Activated naive CD4-positive, alpha-beta T cell treated with anti-CD3 and anti-CD28 coated beads, Interleukin-2, amount 10 ng/mL, durations not matched to agents 7 days and 5 days (primary cell): ENCODE measurements at regions not wholly inside any gene's neighbourhood (a gene's known extent, or its start where the extent isn't known, plus 50 kb on each side); places are given as distances from the start of the nearest gene placed in this dataset.

Source experiments
- CTCF ChIA-PET: fragments of 350-600 bp; sonication (Branson Sonifier 250); formaldehyde crosslinking; loops from one replicate; lab custom pipeline; 2021; ENCODE audit warnings: antibody characterized with exemption; lab: Charles Lee
- DNase-seq: peaks from one replicate; pipeline ENCODE4 v3.0.0-alpha.2; 2020
- H3K27ac Mint-ChIP-seq: one replicate; pipeline ENCODE4 v1.8.0; 2021; ENCODE audit warnings: mild to moderate bottlenecking, moderate library complexity, mixed read lengths
- H3K27me3 Mint-ChIP-seq: one replicate; pipeline ENCODE4 v1.8.0; 2021; ENCODE audit warnings: mild to moderate bottlenecking, mixed read lengths
- H3K36me3 Mint-ChIP-seq: one replicate; pipeline ENCODE4 v1.8.0; 2021; ENCODE audit warnings: mixed read lengths
- H3K4me1 Mint-ChIP-seq: one replicate; pipeline ENCODE4 v1.8.0; 2021; ENCODE audit warnings: mixed read lengths
- H3K4me3 Mint-ChIP-seq: one replicate; pipeline ENCODE4 v1.8.0; 2021; ENCODE audit warnings: mild to moderate bottlenecking, moderate library complexity, mixed read lengths
- H3K9me3 Mint-ChIP-seq: one replicate; pipeline ENCODE4 v1.8.0; 2021; ENCODE audit warnings: mixed read lengths

DNA sequence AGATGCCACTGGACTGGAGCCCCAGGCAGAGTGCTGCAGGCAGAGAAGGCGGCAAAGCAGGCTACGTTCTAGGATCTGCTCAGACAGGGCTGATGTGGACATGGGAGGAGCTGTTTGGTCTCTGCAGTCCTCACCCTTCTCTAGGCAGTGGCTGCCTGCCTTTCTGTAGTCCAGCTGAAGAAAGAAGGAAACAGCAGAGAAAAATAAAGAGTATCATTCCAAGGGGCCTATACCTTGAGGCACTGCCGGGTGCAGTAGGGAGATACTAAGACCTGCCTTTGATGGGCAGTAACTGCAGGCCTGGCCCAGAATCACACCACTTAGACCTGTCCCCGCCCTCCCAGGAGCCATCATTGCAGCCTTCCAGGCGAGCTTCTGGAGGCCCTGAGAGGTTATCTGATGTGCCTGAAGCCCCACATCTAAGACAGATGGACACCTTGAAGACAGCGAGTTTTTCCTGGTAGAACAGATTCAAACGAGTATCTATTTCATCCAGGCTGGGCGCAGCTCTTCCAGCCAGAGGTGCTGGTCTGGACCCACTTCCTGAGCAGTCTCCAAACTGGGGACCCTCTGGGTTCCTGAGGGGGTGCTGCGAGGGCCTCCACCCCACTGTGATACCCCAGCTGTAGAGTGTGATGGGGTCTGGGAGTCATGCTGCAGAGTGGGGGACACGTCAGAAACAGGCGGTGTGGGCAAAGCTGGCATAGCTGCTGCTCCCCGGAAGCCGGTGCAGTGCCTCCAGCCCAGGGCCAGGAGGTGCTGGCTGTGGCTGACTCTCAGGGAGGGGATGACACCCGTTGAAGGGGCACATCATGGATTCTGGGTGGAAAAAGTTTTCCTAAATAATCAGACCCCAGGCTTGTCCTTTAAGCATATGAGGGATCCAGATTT lies 87.3 kb upstream of the OTOS start:
- Mint-ChIP-seq H3K27me3 (peaks cover 13% of the 10 kb centered on the region), H3K9me3 (peaks cover 9% of the 10 kb centered on the region), H3K4me1 (no peaks in the 10 kb centered on the region), H3K27ac (no peak overlapping the region), H3K4me3 (no peak overlapping the region), H3K36me3 (peaks cover 3% of the 10 kb centered on the region)
- CTCF ChIA-PET: no interaction called here
- peak; percentile 16 for DNase-seq

DNA sequence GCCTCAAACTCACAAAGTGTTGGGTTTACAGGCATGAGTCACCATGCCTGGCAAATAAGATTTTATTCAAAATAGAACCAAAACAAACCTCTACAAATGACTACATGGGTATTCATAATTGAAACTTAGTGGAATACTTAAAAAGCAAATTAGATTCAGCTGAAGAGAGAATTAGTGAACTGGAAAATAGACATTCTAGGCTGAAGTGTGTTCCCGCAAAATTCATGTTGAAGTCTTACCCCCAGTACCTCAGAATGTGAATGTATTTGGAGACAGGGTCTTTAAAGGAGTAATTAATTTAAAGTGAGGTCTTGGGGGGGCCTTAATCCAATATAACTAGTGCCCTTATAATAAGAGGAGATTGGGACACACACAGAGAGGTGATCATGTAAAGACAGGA lies 88.5 kb upstream of the OTOS start:
- DNase-seq: no peak
- peaks cover 4% of the 10 kb centered on the region for H3K27me3 Mint-ChIP-seq
- H3K36me3 Mint-ChIP-seq: peaks cover 3% of the 10 kb centered on the region
- peaks cover 2% of the 10 kb centered on the region for H3K4me1 Mint-ChIP-seq
- H3K4me3 Mint-ChIP-seq: no peak overlapping the region
- no peak overlapping the region for H3K27ac Mint-ChIP-seq
- peaks cover 9% of the 10 kb centered on the region for H3K9me3 Mint-ChIP-seq
- CTCF ChIA-PET: interaction anchor here (1.3 kb wide), 1 partner anchor 207 kb away, joined by 3 read pairs; the partner anchor contains the start of gene GPC1

DNA sequence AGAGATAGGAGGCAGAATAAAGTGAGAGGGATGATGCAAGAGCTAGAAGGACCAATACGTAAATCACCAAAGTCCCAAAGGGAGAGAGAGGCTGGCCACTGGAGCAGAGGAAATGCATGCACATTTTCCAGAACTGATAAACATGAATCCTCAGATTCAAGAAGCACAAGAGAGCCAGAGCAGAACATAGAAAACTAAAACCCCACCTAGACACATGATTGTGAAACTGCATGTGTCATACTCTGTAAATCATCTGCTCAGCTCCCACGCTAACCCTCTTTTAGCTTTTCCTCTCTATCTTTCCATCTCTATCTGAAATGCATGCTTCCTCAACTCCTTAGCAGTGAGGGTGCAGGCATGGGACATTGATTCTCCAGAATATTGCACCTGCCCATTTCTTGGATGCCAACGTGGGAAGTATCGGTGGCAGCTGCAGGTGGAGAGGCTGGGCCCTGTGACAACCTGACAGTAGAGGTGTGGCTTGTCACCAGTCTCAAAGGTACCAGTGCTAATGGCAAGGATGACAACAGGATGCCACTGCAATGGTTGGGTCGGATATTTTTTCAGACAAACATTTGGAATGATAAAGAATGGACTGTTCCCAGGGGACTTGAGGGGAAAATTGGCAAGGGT lies 89.3 kb upstream of the OTOS start:
- H3K4me1 Mint-ChIP-seq: peaks cover 2% of the 10 kb centered on the region
- H3K27me3 Mint-ChIP-seq: peaks cover 10% of the 10 kb centered on the region
- DNase-seq: no peak
- no peak overlapping the region for H3K4me3 Mint-ChIP-seq
- CTCF ChIA-PET: interaction anchor here (1.3 kb wide), 1 partner anchor 206 kb away, joined by 3 read pairs; the partner anchor contains the start of gene GPC1
- no peak overlapping the region for H3K27ac Mint-ChIP-seq
- H3K9me3 Mint-ChIP-seq: peaks cover 9% of the 10 kb centered on the region
- peaks cover 3% of the 10 kb centered on the region for H3K36me3 Mint-ChIP-seq

DNA sequence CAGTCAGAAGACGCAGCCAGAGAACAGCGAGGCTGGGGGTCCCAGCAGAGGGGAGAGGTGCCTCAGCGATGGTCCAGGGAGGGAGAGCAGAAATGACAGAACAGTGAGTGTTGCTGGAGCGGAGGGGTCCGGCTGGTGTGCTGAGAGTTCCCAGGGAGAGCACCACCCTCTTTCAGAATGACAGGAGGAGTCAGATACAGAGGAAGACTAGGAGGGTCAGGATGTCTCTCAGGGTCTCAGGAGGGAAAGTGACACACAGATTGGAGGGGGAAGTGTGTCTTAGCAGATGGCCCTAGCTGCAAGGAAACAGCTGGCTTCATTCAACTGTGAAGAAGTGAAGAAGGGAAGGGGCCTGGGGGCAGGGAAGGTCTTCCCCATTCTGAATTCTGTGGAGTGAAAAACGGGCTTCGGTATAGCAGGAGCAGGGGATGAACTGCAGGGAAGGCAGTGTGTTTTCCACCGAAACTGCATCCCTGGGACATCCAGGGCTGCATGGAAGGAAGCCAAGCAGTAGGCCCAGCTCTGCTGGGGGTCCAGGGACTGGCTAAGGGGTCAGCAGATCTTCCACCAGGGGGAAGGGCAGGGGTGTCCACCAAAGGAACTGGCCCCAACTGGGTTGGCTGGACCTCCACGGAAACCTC lies 90.0 kb upstream of the OTOS start:
- Mint-ChIP-seq H3K4me1 (peaks cover 2% of the 10 kb centered on the region), H3K36me3 (peaks cover 3% of the 10 kb centered on the region), H3K27ac (no peak overlapping the region), H3K4me3 (no peak overlapping the region), H3K27me3 (peaks cover 15% of the 10 kb centered on the region), H3K9me3 (peaks cover 9% of the 10 kb centered on the region)
- DNase-seq: no peak
- CTCF ChIA-PET: no interaction called here

DNA sequence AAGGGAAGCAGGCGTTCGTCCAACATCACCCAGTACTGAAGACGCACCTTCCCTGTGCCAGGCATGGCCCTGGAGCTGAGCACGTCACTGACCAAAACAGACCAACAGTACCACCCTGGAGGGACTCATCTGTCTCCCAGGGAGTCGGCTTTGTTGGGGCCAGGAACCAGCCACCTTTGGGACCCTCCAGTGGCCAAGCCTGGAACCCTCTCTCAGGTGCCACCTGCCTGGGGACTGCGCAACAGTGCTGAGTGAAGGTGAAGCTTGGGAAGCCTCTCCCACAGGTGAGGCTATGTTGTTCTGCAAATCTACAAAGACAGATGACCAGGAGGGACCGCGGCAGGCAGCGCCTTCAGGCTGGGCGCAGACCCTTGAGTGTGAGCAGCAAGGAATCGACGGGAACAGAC lies 91.4 kb upstream of the OTOS start:
- Mint-ChIP-seq H3K4me3 (no peak overlapping the region), H3K27ac (no peak overlapping the region), H3K4me1 (peaks cover 2% of the 10 kb centered on the region), H3K9me3 (peaks cover 9% of the 10 kb centered on the region), H3K36me3 (peaks cover 3% of the 10 kb centered on the region), H3K27me3 (peaks cover 20% of the 10 kb centered on the region)
- DNase-seq: peak; percentile 10
- CTCF ChIA-PET: interaction anchor here (1.0 to 2.6 kb wide), 5 partner anchors 10 to 265 kb away, joined by 3 to 9 read pairs (median 5); partner anchors contain the start of gene GPC1

DNA sequence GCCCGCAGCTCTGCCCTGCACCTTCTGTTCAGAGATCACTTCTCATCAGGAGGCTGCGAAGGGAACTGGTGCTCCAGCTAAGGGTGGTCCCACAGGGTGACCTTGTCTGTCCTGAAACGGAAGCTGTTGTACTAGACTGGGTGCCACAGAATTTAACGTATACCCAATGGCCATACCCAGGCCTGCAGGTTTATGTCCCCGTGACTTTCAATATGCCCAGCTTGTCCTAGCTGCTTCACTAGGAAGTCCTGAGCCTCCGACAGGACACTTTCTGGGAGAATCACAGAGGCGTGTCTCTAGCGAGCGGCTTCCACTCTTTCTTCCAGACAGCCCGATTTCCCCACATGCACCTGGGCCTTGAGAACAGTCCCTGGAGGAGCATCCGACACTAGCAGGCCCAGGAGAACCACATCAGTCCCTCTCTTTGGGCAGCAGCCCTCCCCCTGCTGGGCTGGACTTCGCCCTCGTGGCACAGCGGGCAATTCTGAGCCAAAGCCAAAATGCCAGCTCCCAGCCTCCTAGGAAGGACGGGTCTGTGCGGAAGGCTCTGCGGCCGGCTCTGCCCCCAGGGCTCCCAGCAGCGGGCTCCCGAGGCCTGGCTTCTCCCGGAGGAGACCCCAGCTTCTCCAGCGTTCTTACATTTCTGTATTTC lies 91.9 kb upstream of the OTOS start:
- Mint-ChIP-seq H3K4me1 (peaks cover 2% of the 10 kb centered on the region), H3K9me3 (peaks cover 9% of the 10 kb centered on the region), H3K4me3 (no peak overlapping the region), H3K27me3 (peaks cover 22% of the 10 kb centered on the region), H3K27ac (no peak overlapping the region), H3K36me3 (peaks cover 3% of the 10 kb centered on the region)
- peak; percentile 16 for DNase-seq
- CTCF ChIA-PET: interaction anchor here (0.8 to 2.6 kb wide), 6 partner anchors 10 to 264 kb away, joined by 3 to 9 read pairs (median 4); partner anchors contain the start of gene GPC1

DNA sequence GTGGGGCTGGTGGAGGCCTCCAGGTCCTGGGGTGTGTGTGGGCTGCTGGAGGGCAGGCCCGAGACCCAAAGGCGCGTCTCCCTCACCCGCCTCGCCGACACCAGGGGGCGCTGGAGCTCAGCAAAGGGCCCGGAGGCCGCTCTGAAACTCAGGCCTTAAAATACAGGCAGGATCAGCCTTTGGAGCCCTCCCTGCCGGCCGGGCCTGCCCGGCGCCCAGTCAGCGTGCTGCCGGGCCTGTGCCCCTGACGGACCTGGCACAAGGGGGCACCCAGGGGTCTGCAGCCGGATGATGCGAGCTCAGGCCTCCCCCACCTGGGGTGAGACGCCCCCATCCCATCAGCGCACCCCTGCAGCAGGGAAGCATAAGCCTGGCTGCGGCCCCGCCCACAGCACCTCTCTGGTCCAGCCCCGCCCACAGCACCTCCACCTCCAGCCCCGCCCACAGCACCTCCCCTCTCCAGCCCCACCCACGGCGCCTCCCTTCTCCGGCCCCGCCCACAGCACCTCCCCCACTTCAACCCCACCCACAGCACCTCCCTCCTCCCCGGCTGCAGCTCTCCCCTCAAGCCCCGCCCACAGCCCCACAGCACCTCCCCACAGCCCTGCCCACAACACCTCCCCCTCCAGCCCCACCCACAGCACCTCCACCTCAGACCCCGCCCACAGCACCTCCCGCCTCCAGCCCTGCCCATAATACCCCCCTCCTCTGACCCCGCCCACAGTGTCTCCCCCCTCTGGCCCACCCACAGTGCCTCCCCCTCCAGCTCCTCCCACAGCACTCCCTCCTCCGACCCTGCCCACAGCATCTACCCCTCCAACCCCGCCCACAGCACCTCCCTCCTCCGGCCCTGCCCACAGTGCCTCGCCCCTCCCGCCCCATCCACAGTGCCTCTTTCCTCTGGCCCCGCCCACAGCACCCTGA lies 92.8 kb upstream of the OTOS start:
- CTCF ChIA-PET: interaction anchor here (0.8 to 2.6 kb wide), 6 partner anchors 11 to 263 kb away, joined by 3 to 9 read pairs (median 4); no protein-coding TSS in a partner anchor
- no peak overlapping the region for H3K4me3 Mint-ChIP-seq
- H3K4me1 Mint-ChIP-seq: peaks cover 2% of the 10 kb centered on the region
- H3K27ac Mint-ChIP-seq: no peak overlapping the region
- H3K36me3 Mint-ChIP-seq: peaks cover 3% of the 10 kb centered on the region
- DNase-seq: peak; percentile 78
- H3K27me3 Mint-ChIP-seq: peaks cover 25% of the 10 kb centered on the region
- H3K9me3 Mint-ChIP-seq: peaks cover 9% of the 10 kb centered on the region

DNA sequence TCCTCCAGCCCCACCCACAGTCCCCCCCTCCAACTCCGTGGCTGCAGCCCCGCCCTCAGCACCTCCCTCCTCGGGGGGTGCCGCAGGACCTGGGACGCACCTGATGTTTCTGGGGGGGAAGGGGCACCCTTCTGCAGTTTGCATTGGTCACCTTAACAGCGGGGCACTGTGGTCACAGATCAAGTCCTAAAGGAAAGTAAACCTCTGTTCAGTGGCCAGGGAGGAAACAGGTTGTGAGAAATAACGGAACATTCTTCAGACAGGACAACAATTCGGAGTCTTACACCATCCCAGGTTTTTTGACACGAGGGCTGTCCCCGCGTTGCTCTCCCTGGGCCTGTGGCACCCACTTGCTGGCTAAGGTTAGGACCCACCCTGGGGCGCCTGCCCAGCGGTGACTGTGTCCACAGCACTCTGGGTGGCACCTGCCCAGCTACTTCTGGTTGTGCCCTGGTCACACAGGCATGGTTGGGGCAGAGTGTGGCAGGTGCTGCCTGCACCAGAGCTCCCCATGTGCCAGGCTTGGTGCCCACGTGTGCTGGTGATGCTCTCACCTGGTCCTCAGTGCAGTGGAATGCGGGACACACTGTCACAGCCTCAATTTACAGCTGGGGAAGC lies 93.5 kb upstream of the OTOS start:
- H3K27me3 Mint-ChIP-seq: peaks cover 25% of the 10 kb centered on the region
- DNase-seq: peak; percentile 20
- peaks cover 4% of the 10 kb centered on the region for H3K9me3 Mint-ChIP-seq
- H3K4me3 Mint-ChIP-seq: no peak overlapping the region
- H3K4me1 Mint-ChIP-seq: peaks cover 2% of the 10 kb centered on the region
- H3K36me3 Mint-ChIP-seq: no peaks in the 10 kb centered on the region
- CTCF ChIA-PET: interaction anchor here (1.4 to 2.6 kb wide), 2 partner anchors 20 to 203 kb away, joined by 3 to 8 read pairs; no protein-coding TSS in a partner anchor
- no peak overlapping the region for H3K27ac Mint-ChIP-seq

DNA sequence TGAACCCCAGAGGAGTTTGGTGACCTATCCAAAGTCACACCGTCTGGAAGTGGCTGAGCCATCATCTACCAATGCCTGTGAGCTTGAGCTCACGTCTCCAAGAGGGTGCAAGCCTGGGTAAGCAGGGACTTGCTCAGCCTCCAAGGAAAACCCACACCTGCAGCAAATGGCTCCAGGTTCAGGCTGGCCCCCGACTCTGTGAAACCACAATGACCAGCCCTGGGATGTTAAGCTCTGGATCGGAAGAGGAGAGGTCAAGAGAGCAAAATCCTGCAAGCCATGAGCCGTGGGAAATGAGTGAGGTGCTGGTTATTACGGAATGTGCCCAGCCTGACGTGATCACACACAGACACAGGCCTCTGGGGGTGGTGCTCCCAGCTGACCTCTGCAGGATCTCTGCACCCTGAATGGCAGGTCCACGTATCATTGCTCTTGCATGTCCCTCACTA lies 94.1 kb upstream of the OTOS start:
- Mint-ChIP-seq H3K4me1 (peaks cover 2% of the 10 kb centered on the region), H3K27me3 (peaks cover 30% of the 10 kb centered on the region), H3K4me3 (no peak overlapping the region), H3K27ac (no peak overlapping the region), H3K36me3 (no peaks in the 10 kb centered on the region), H3K9me3 (no peaks in the 10 kb centered on the region)
- CTCF ChIA-PET: no interaction called here
- peak; percentile 19 for DNase-seq

DNA sequence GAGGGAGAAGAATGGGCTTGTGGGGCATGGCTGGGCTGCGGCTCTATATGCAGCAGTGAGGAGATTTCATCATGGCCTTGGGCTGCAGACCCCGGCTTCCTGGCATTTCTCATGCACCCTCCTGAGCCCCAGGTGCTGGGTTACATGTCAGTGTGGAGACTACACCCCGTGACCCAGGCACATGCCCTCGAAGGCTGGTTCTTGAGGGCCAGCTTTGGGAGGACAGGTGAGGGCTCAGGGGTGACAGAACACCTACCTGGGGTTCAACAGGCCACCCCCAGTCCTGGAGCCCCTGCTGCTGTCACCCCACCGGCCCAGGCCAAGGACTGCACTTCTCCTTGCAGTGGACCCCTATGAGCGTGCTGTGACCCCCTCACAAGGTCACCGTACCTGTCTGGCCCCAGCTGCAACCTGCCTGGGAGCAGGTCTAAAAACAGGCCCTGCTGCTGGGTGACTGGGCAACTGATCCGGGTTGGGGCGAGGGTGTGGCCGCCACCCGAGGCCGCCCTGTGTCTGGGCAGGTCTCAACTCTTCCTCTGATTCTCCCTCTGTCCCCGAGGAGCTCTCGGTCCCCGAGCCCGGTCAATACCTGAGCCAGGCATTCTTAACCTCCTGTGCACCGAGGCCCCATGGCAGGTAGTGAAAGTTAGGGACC lies 94.8 kb upstream of the OTOS start:
- H3K4me1 Mint-ChIP-seq: peaks cover 2% of the 10 kb centered on the region
- peak; percentile 19 for DNase-seq
- no peaks in the 10 kb centered on the region for H3K9me3 Mint-ChIP-seq
- H3K36me3 Mint-ChIP-seq: no peaks in the 10 kb centered on the region
- H3K27ac Mint-ChIP-seq: no peak overlapping the region
- H3K27me3 Mint-ChIP-seq: peaks cover 30% of the 10 kb centered on the region
- CTCF ChIA-PET: no interaction called here
- no peak overlapping the region for H3K4me3 Mint-ChIP-seq

DNA sequence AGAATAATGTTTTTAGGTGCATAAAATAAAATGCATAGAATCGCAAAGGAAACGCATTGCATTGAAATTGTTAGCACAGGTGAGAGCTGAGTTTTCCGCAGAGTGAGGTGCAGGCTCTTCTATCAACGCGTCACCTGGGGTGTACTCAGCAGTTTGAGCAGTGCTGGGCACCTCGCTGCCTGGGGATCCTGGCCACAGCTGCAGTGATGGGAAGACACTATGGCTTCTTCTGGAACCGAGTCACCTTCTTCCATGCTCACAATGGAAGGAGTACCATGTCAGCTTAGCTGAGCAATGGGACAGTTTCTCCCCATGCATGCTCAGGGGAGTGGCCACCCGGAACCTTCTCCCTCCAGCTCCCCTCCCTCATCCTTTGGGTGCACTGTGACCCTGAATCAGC lies 95.4 kb upstream of the OTOS start:
- DNase-seq: peak; percentile 17
- Mint-ChIP-seq H3K36me3 (no peaks in the 10 kb centered on the region), H3K27me3 (peaks cover 30% of the 10 kb centered on the region), H3K4me3 (no peak overlapping the region), H3K4me1 (peaks cover 2% of the 10 kb centered on the region), H3K27ac (no peak overlapping the region), H3K9me3 (no peaks in the 10 kb centered on the region)
- CTCF ChIA-PET: no interaction called here
